Fibroblast of mammary gland (primary cell): ENCODE measurements at regions not wholly inside any gene's neighbourhood (a gene's known extent, or its start where the extent isn't known, plus 50 kb on each side); places are given as distances from the start of the nearest gene placed in this dataset.
A peak's percentile ranks its signal among the peaks of the same experiment; 100 is the strongest.

ENCODE experiments used
- DNase-seq: peaks from one replicate; pipeline ENCODE4 v3.0.0-alpha.2; 2010; ENCODE audit warnings: low read depth
- H3K4me3 ChIP-seq: 2 replicates; pipeline ENCODE4 v1.5.1; 2011; ENCODE audit warnings: low read depth, mild to moderate bottlenecking, low read length, moderate library complexity; ENCODE audit not compliant: control insufficient read depth
- TF ChIP-seq, protein P1 (sequence below): conservative IDR thresholded peaks from 2 replicates; pipeline ENCODE4 v1.5.1; 2011; ENCODE audit warnings: low read depth, low read length, inconsistent platforms; ENCODE audit not compliant: control insufficient read depth, insufficient read depth

DNA sequence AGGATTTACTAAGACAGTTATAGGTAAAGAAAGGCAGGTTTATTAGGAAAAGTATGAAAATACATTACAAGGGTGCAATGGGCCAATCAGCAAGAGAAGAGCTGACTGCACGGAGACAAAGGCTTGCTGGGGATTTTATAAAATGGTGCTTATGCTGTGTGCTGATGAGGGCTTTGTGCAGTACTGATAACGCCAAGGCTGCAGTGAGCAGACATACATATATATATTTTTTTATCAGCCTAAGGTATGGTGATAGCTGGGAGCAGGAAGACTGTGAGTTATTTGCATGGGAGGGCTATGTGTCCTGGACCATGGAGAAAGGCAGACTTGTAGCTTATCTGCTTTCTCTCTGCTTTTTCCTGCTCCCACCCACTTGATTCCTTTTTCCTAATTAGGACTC lies 208.1 kb upstream of the ACTBL2 start:
- no peak for DNase-seq
- no peak overlapping the region for H3K4me3 ChIP-seq
- TF ChIP-seq, protein P1, sequence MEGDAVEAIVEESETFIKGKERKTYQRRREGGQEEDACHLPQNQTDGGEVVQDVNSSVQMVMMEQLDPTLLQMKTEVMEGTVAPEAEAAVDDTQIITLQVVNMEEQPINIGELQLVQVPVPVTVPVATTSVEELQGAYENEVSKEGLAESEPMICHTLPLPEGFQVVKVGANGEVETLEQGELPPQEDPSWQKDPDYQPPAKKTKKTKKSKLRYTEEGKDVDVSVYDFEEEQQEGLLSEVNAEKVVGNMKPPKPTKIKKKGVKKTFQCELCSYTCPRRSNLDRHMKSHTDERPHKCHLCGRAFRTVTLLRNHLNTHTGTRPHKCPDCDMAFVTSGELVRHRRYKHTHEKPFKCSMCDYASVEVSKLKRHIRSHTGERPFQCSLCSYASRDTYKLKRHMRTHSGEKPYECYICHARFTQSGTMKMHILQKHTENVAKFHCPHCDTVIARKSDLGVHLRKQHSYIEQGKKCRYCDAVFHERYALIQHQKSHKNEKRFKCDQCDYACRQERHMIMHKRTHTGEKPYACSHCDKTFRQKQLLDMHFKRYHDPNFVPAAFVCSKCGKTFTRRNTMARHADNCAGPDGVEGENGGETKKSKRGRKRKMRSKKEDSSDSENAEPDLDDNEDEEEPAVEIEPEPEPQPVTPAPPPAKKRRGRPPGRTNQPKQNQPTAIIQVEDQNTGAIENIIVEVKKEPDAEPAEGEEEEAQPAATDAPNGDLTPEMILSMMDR = no peak

DNA sequence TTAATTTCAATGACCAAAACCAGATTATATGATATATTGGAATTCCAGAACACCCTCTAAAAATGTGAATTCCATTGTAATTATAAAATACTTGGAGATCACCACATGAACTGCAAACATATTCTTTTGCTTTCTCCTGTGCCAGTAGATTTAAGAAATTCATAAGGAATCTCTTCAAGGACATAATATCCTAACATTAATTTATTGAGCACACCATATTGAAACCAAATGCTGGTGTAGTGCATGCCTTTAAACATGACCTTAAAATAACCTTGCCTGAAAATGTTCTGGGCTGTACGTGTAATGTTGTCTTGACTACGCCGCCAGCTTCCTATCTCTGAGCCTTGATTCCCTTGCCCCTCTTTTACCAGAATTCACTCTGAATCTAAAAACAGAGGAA lies 205.0 kb upstream of the ACTBL2 start:
- TF ChIP-seq, protein P1 = no peak
- no peak overlapping the region for H3K4me3 ChIP-seq
- DNase-seq = no peak

DNA sequence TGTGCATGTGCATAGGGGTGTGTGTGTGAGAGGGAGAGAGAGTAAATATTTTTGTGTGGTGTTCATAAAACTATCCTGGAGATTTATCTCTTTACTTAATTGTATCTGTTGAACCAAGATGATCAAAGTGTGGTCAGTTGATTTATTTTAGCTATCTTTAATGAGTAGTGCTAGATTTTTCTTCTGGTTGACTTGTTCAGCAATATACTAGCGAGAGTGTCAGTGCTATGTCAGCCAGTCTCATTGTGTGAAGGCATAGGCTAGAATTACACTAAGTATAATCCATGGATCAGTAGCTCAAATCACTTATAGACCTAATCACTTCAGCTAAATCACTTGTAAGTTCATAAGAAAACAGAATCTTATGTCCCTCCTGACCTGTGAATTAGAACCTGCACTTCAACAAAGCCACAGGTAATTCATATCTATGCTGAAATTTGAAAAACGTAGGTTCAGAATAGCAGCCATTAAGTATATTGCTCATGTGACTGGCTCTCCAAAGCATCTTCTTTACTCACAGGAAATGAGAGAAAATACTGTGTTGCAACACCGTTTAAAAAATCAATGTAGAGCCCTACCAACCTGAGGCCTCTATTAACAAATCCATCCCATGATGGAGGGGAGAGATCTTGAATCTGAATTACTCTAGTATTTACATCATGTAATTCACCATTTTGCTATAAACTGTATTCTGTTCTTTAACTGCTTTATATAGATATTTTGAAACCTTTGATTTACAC lies 203.1 kb upstream of the ACTBL2 start:
- no peak for DNase-seq
- no peak overlapping the region for H3K4me3 ChIP-seq
- TF ChIP-seq, protein P1 = no peak

DNA sequence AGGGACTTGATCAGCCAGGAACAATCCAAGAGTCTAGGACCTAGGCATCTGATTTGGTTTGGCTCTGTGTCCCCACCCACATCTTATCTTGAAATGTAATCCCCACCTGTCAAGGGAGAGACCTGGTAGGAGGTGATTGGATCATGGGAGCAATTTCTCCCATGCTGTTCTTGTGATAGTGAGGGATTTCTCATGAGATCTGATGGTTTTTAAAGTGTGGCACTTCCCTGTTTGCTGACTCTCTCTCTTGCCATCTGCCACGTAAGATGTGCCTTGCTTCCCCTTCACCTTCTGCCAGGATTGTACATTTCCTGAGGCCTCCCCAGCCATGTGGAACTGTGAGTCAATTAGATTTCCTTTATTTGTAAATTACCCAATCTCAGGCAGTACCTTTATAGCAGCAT lies 201.7 kb upstream of the ACTBL2 start:
- TF ChIP-seq, protein P1 = no peak
- no peak overlapping the region for H3K4me3 ChIP-seq
- no peak for DNase-seq

DNA sequence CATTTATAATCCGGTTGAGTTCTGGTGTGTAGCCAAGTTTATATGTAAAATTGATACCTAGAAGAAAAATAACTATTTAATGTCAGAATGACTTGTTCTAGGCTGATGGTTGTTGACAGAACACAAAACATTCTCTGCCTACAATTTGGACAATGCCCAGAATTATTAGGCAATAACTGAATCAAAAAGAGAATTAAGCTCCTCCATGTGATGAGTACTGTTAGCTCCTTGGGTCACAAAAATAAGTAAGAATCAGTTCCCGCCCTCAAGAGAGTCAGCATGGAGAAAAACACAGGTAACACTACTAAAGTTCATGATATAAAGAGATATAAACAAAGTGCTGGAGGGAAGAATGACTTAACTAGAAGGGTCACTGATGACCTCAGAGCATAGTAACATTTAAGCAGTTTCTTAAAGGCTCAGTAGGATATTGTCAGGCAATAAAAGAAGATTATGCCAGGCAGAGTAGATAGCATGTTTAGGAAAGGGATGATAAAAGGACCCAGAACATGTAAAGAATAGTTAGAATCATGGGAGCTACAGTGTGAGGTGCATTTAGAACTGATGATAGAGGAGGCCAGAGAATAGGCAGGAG lies 200.5 kb upstream of the ACTBL2 start:
- peak; percentile 58 for DNase-seq
- TF ChIP-seq, protein P1 = no peak
- no peak overlapping the region for H3K4me3 ChIP-seq

DNA sequence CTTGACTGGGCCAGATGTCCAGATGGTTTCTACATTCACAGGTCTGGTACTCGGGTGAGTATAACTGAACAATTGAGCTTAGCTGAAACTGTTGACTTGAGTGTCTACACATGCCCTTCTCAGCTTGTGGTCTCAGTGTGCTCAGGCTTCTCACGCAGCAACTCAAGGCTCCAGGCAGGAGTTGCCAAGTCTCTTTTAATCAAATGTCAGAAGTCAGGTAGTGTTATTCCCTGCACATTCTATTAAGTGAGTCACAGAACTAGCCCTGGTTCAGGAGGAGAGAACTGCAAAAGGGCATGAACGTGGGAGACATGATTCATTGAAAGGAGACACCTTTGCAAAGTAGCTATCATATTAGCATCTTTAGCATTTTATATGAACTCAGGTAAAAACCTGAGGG lies 199.3 kb upstream of the ACTBL2 start:
- DNase-seq = no peak

More for the DNA sequence above, 199.3 kb upstream of the ACTBL2 start:
- TF ChIP-seq, protein P1 = no peak
- H3K4me3 ChIP-seq = no peak overlapping the region
